PFSK-1 (cell line): ENCODE measurements at regions not wholly inside any gene's neighbourhood (a gene's known extent, or its start where the extent isn't known, plus 50 kb on each side); places are given as distances from the start of the nearest gene placed in this dataset.

Source experiments
- POLR2AphosphoS5 ChIP-seq: IDR thresholded peaks from 2 replicates; pipeline ENCODE4 v1.6.1; 2012; ENCODE audit warnings: low read depth, mild to moderate bottlenecking, control low read depth, low read length, moderate library complexity
- SIN3A ChIP-seq: IDR thresholded peaks from 2 replicates; pipeline ENCODE4 v1.6.1; 2012; ENCODE audit warnings: mild to moderate bottlenecking, low read length, moderate library complexity, borderline replicate concordance; ENCODE audit not compliant: insufficient read depth

- TF ChIP-seq POLR2AphosphoS5, result no peak
- TF ChIP-seq SIN3A, result no peak
Measured at GRCh38 chr20:12679447-12679846, 329.3 kb upstream of the SPTLC3 start.
